K562 (cell line): ENCODE measurements at regions not wholly inside any gene's neighbourhood (a gene's known extent, or its start where the extent isn't known, plus 50 kb on each side); places are given as distances from the start of the nearest gene placed in this dataset.

Source experiments
- CTCF ChIP-seq, 3 experiments: IDR thresholded peaks in 2 of 3; conservative IDR thresholded peaks in 1 of 3; 2 replicates each; pipeline ENCODE4 v1.5.1; 2011 to 2012; ENCODE audit warnings: low read length in 3 of 3, mild to moderate bottlenecking in 3 of 3, control low read depth in 2 of 3, improper control_type of control experiment in 1 of 3, inconsistent platforms in 1 of 3, low read depth in 1 of 3, mixed read lengths in 1 of 3, moderate library complexity in 1 of 3; ENCODE audit not compliant: insufficient read depth in 2 of 3
- HMGN3 ChIP-seq: IDR thresholded peaks from 2 replicates; pipeline ENCODE4 v1.6.1; 2011; ENCODE audit warnings: borderline replicate concordance, low read depth, mild to moderate bottlenecking, mixed read lengths, low read length; ENCODE audit not compliant: insufficient read length; ENCODE audit errors: extremely low read depth
- ZFP30 ChIP-seq: fragments of 250-450 bp; sonication (Bioruptor Pico); IDR thresholded peaks from 2 replicates; pipeline ENCODE4 v1.8.0; 2022; ENCODE audit warnings: moderate library complexity, mild to moderate bottlenecking, inconsistent platforms, borderline replicate concordance
- ZNF57 ChIP-seq: fragments of 450-650 bp; formaldehyde crosslinking; IDR thresholded peaks from 2 replicates; pipeline ENCODE4 v1.4.0; 2020; ENCODE audit warnings: mild to moderate bottlenecking, moderate library complexity
- ZNF696 ChIP-seq: fragments of 250-450 bp; sonication (Bioruptor Pico); conservative IDR thresholded peaks from 2 replicates; pipeline ENCODE4 v1.4.0; 2020; ENCODE audit warnings: mild to moderate bottlenecking, moderate library complexity

GRCh38 chr2:180159921-180160320, 152.8 kb upstream of the CWC22 start:
- TF ChIP-seq ZNF696 (CRISPR knock-in tag) (no peak), ZNF57 (CRISPR knock-in tag) (no peak), HMGN3 (no peak), ZFP30 (CRISPR knock-in tag) (no peak), CTCF (IDR thresholded peaks at IDR 0.05 in 2 of 3, conservative IDR thresholded peaks at IDR 0.05 in 1 of 3; ENCODE audit: insufficient read depth in 2 of 3, low read depth in 1 of 3, low read length in 3 of 3) (no peak)
